ENCODE measurements at regions not wholly inside any gene's neighbourhood (a gene's known extent, or its start where the extent isn't known, plus 50 kb on each side); places are given as distances from the start of the nearest gene placed in this dataset.

DNA sequence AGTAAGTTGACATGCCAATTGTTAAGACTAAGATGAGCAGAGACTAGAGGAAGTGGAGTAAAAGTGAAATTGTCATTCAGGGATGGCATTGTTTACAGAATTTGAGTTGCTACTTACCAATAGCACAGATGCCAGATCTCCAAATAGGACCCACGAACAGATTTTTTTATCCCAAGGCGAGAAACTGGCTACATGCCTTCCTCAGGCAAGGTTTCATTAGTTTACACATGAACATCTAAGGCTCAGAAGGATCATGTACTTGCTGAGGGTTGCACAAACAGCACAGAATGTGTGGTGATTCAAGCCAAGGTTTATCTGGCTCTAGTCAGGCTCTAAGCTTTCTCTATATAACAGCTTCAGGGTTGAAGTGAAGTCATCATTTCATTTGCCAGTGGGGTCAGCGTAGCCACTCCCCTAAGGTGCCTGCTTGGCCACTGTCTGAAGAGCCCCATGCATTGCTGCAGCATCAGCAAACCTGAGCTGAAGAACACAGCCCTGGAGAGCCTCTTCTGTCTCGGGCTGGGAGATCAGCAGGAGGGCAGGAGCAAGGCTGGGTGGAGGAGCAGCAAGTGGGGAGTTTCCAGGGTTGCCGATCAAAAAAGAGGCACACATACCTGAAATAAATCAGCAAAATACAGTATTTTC is 193.0 kb upstream of the LCORL start:
- DNase-seq (no peak), ATAC-seq (no peak)
- CTCF ChIA-PET = no interaction called here
- POLR2A ChIA-PET = no interaction called here
- Histone ChIP-seq H3K9me3 (ENCODE audit: control insufficient read depth in 2 of 3, low read length in 3 of 3) (no peaks in the 10 kb centered on the region), H3K27ac (ENCODE audit: low read depth, low read length) (no peak overlapping the region), H3K4me1 (ENCODE audit: control insufficient read depth in 2 of 2, insufficient read depth in 2 of 2, low read length in 2 of 2) (no peaks in the 10 kb centered on the region), H3K27me3 (ENCODE audit: control insufficient read depth in 2 of 2, insufficient read depth in 2 of 2, low read length in 2 of 2) (no peaks in the 10 kb centered on the region), H3K4me3 (ENCODE audit: low read length) (no peak overlapping the region), H3K36me3 (ENCODE audit: control insufficient read depth in 2 of 3, insufficient read depth in 3 of 3, low read length in 3 of 3) (no peaks in the 10 kb centered on the region)
- H3K4me3 Mint-ChIP-seq = no peak overlapping the region
- no peak overlapping the region for H3K27ac Mint-ChIP-seq
- H3K4me1 Mint-ChIP-seq = no peaks in the 10 kb centered on the region
- intact Hi-C loops (cut with micrococcal nuclease) = no loop called here
- no peaks in the 10 kb centered on the region for H3K36me3 Mint-ChIP-seq
- H3K27me3 Mint-ChIP-seq = peaks cover 0 to 20% (median 11%) of the 10 kb centered on the region in 5 donors
- H3K9me3 Mint-ChIP-seq = peaks cover 0 to 18% (median 6%) of the 10 kb centered on the region in 11 donors

DNA sequence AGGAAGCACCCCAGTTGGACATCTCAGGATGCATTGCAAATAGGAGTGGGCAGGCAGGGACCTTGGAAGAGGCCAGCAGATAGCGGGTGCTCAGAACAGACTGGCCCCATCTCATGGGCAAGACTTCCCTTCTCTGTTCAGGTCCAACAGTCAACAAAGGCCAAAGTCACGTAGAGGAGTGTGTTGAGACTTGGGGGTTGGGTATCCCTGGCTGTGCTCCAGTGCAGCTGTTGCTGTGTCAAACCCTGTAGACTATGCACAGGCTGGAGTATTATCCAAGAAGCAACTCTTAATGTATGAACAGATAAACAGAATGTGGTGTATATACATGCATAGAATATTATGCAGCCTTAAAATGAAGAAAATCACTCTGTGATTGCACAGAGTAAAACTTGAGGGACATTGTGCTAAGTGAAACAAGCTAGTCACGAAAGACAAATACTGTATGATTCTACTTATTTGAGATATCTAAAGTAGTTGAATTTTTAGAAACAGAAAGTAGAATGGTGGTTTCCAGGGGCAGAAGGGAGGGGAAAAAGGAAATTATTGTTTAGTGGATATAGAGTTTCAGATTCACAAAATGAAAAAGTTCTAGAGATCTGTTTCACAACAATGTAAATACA is 192.1 kb upstream of the LCORL start:
- no peaks in the 10 kb centered on the region for H3K4me1 Mint-ChIP-seq
- H3K36me3 Mint-ChIP-seq = no peaks in the 10 kb centered on the region
- DNase-seq (no peak), ATAC-seq (no peak)
- no peaks in the 10 kb centered on the region for H3K4me1 ChIP-seq (ENCODE audit: control insufficient read depth in 2 of 2, insufficient read depth in 2 of 2, low read length in 2 of 2)
- no peak overlapping the region for H3K27ac Mint-ChIP-seq
- intact Hi-C loops (cut with micrococcal nuclease) = no loop called here
- H3K4me3 Mint-ChIP-seq = no peak overlapping the region
- H3K9me3 Mint-ChIP-seq = peaks cover 0 to 12% (median 4%) of the 10 kb centered on the region in 11 donors
- POLR2A ChIA-PET = no interaction called here
- H3K9me3 ChIP-seq (ENCODE audit: control insufficient read depth in 2 of 3, low read length in 3 of 3) = no peaks in the 10 kb centered on the region
- H3K36me3 ChIP-seq (ENCODE audit: control insufficient read depth in 2 of 3, insufficient read depth in 3 of 3, low read length in 3 of 3) = no peaks in the 10 kb centered on the region
- no peak overlapping the region for H3K4me3 ChIP-seq (ENCODE audit: low read length)
- H3K27me3 Mint-ChIP-seq = peaks cover 0 to 20% (median 11%) of the 10 kb centered on the region in 5 donors
- H3K27me3 ChIP-seq (ENCODE audit: control insufficient read depth in 2 of 2, insufficient read depth in 2 of 2, low read length in 2 of 2) = no peaks in the 10 kb centered on the region
- CTCF ChIA-PET = no interaction called here
- no peak overlapping the region for H3K27ac ChIP-seq (ENCODE audit: low read depth, low read length)

DNA sequence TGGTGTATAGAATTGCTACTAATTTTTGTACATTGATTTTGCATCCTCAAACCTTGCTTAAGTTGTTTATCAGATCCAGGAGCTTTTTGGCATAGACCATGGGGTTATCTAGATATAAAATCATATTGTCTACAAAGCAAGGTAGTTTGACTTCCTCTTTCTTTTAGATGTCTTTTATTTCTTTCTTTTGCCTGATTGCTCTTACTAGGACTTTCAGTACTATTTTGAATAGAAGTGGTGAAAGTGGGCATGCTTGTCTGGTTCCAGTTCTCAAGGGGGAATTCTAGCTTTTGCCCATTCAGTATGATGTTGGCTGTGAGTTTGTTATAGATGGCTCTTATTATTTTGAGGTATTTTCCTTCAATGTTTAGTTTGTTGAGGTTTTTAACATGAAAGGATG is 187.9 kb upstream of the LCORL start:
- no peak for DNase-seq
- Histone ChIP-seq H3K4me1 (ENCODE audit: control insufficient read depth in 2 of 2, insufficient read depth in 2 of 2, low read length in 2 of 2) (no peaks in the 10 kb centered on the region), H3K27ac (ENCODE audit: low read depth, low read length) (no peak overlapping the region), H3K27me3 (ENCODE audit: control insufficient read depth in 2 of 2, insufficient read depth in 2 of 2, low read length in 2 of 2) (no peaks in the 10 kb centered on the region), H3K9me3 (ENCODE audit: control insufficient read depth in 2 of 3, low read length in 3 of 3) (no peaks in the 10 kb centered on the region), H3K4me3 (ENCODE audit: low read length) (no peak overlapping the region), H3K36me3 (ENCODE audit: control insufficient read depth in 2 of 3, insufficient read depth in 3 of 3, low read length in 3 of 3) (no peaks in the 10 kb centered on the region)
- Mint-ChIP-seq H3K4me3 (no peak overlapping the region), H3K27ac (no peak overlapping the region), H3K4me1 (no peaks in the 10 kb centered on the region), H3K36me3 (no peaks in the 10 kb centered on the region), H3K27me3 (peaks cover 0 to 31% (median 11%) of the 10 kb centered on the region in 5 donors), H3K9me3 (peaks cover 0 to 12% (median 4%) of the 10 kb centered on the region in 11 donors)
- ATAC-seq = no peak
- CTCF ChIA-PET = no interaction called here
- intact Hi-C loops (cut with micrococcal nuclease) = no loop called here
- POLR2A ChIA-PET = no interaction called here

DNA sequence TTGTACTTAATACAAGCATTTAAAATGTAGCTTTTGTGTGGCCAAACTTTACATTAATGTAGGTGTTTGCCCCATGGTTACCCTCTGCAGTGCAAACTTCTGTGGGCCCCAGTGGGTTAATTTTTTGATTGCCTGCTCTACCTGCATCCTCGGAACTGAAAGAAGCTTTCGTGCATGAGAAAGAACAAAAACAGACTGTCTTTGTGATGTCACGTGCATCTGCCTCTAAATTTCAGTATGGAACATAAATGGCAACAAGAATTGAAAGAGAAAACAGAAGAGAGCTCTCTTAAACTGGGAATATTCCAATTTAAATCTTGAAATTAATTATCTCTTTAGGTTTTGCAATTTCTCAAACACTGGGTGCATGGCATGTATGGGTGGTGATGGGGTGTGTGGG is 182.4 kb upstream of the LCORL start:
- Mint-ChIP-seq H3K36me3 (no peaks in the 10 kb centered on the region), H3K27me3 (peaks cover 0 to 27% (median 14%) of the 10 kb centered on the region in 5 donors), H3K4me1 (no peaks in the 10 kb centered on the region), H3K9me3 (peaks cover 0 to 3% (median 0%) of the 10 kb centered on the region in 11 donors), H3K27ac (no peak overlapping the region), H3K4me3 (no peak overlapping the region)
- Histone ChIP-seq H3K4me1 (ENCODE audit: control insufficient read depth in 2 of 2, insufficient read depth in 2 of 2, low read length in 2 of 2) (no peaks in the 10 kb centered on the region), H3K4me3 (ENCODE audit: low read length) (no peak overlapping the region), H3K36me3 (ENCODE audit: control insufficient read depth in 2 of 3, insufficient read depth in 3 of 3, low read length in 3 of 3) (no peaks in the 10 kb centered on the region), H3K27me3 (ENCODE audit: control insufficient read depth in 2 of 2, insufficient read depth in 2 of 2, low read length in 2 of 2) (no peaks in the 10 kb centered on the region), H3K27ac (ENCODE audit: low read depth, low read length) (no peak overlapping the region), H3K9me3 (ENCODE audit: control insufficient read depth in 2 of 3, low read length in 3 of 3) (no peaks in the 10 kb centered on the region)
- CTCF ChIA-PET = no interaction called here
- ATAC-seq (no peak), DNase-seq (no peak)
- POLR2A ChIA-PET = no interaction called here
- intact Hi-C loops (cut with micrococcal nuclease) = no loop called here

DNA sequence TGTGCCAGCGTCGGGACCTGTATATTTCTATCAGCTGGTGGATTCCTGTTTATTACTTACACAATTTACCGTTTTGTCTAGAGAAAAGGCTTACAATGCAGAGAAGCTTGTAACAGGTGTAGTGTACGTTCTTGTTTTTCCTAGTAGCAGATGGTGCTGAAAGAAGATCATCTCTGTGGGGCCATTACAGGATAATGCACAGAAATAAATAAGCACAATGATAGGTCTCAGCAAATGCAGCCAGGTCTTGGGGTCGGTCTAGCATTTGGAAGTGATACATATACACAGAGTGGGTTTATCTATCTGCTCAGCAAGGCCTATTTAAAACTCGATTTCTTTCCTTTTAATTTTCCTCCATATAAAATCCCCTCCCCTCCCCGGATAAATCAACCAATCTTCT is 180.9 kb upstream of the LCORL start:
- DNase-seq (no peak), ATAC-seq (no peak)
- H3K36me3 Mint-ChIP-seq = no peaks in the 10 kb centered on the region
- no peaks in the 10 kb centered on the region for H3K4me1 Mint-ChIP-seq
- no peak overlapping the region for H3K4me3 Mint-ChIP-seq
- ChIA-PET CTCF (no interaction called here), POLR2A (interaction anchor here (0.7 kb wide), 1 partner anchor 588 kb away, joined by 4 read pairs; no protein-coding TSS in a partner anchor)
- no peak overlapping the region for H3K4me3 ChIP-seq (ENCODE audit: low read length)
- peaks cover 0 to 4% (median 0%) of the 10 kb centered on the region in 11 donors for H3K9me3 Mint-ChIP-seq
- no peaks in the 10 kb centered on the region for H3K4me1 ChIP-seq (ENCODE audit: control insufficient read depth in 2 of 2, insufficient read depth in 2 of 2, low read length in 2 of 2)
- no peak overlapping the region for H3K27ac ChIP-seq (ENCODE audit: low read depth, low read length)
- no peaks in the 10 kb centered on the region for H3K9me3 ChIP-seq (ENCODE audit: control insufficient read depth in 2 of 3, low read length in 3 of 3)
- H3K27me3 Mint-ChIP-seq = peaks cover 0 to 36% (median 15%) of the 10 kb centered on the region in 5 donors
- H3K36me3 ChIP-seq (ENCODE audit: control insufficient read depth in 2 of 3, insufficient read depth in 3 of 3, low read length in 3 of 3) = no peaks in the 10 kb centered on the region
- intact Hi-C loops (cut with micrococcal nuclease) = no loop called here
- no peaks in the 10 kb centered on the region for H3K27me3 ChIP-seq (ENCODE audit: control insufficient read depth in 2 of 2, insufficient read depth in 2 of 2, low read length in 2 of 2)
- no peak overlapping the region for H3K27ac Mint-ChIP-seq

DNA sequence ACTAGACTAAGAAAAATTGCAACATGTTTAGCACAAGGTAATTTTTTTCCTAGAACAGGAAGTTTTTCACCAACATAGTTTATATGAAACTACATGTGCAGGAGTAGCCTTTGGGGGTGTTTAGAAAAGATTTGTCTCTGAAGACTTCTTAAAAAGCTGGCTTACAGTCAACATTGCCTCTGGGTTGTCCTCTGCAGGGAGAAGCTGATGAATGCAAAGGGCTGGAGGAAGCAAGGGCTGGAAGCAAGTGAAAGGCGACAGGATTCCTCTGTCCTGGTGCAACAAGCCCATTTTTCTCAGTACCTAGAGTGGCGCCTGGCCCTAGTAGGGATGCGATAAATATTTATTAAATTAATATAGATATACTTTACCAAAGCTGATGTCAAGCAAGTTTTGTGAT is 180.3 kb upstream of the LCORL start:
- H3K9me3 Mint-ChIP-seq = peaks cover 0 to 4% (median 0%) of the 10 kb centered on the region in 11 donors
- H3K36me3 Mint-ChIP-seq = no peaks in the 10 kb centered on the region
- H3K27me3 ChIP-seq (ENCODE audit: control insufficient read depth in 2 of 2, insufficient read depth in 2 of 2, low read length in 2 of 2) = no peaks in the 10 kb centered on the region
- H3K9me3 ChIP-seq (ENCODE audit: control insufficient read depth in 2 of 3, low read length in 3 of 3) = no peaks in the 10 kb centered on the region
- no peak for ATAC-seq
- H3K4me3 ChIP-seq (ENCODE audit: low read length) = no peak overlapping the region
- intact Hi-C loops (cut with micrococcal nuclease) = no loop called here
- no peak overlapping the region for H3K27ac Mint-ChIP-seq
- peaks cover 0 to 37% (median 17%) of the 10 kb centered on the region in 5 donors for H3K27me3 Mint-ChIP-seq
- no peak for DNase-seq
- CTCF ChIA-PET = no interaction called here
- H3K4me1 ChIP-seq (ENCODE audit: control insufficient read depth in 2 of 2, insufficient read depth in 2 of 2, low read length in 2 of 2) = no peaks in the 10 kb centered on the region
- no peak overlapping the region for H3K4me3 Mint-ChIP-seq
- H3K4me1 Mint-ChIP-seq = no peaks in the 10 kb centered on the region
- POLR2A ChIA-PET = interaction anchor here (0.7 kb wide), 1 partner anchor 588 kb away, joined by 4 read pairs; no protein-coding TSS in a partner anchor
- H3K36me3 ChIP-seq (ENCODE audit: control insufficient read depth in 2 of 3, insufficient read depth in 3 of 3, low read length in 3 of 3) = no peaks in the 10 kb centered on the region
- no peak overlapping the region for H3K27ac ChIP-seq (ENCODE audit: low read depth, low read length)

DNA sequence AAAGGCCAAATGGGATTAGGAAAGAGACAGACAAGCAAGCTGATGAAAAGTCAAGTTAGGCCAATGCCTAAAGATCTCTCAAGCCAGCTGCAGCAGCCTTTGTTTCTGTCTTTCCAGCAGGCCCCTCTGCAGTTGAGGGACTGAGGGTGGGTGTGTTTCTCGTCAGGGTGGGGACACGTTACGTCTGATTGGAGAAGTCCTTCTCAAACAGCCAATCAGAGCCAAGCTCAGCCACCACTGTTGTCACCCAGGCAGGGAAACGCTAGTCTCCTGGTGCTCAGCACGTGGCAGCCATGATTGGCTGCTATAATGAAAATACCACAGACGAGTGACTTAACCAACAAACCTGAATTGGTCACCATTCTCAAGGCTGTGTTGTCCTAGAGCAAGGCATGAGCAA is 177.1 kb upstream of the LCORL start:
- no peak for ATAC-seq
- ChIA-PET POLR2A (no interaction called here), CTCF (no interaction called here)
- Mint-ChIP-seq H3K9me3 (peaks cover 0 to 3% (median 0%) of the 10 kb centered on the region in 11 donors), H3K36me3 (no peaks in the 10 kb centered on the region), H3K4me1 (no peaks in the 10 kb centered on the region), H3K27ac (no peak overlapping the region), H3K27me3 (peaks cover 0 to 37% (median 21%) of the 10 kb centered on the region in 5 donors), H3K4me3 (no peak overlapping the region)
- Histone ChIP-seq H3K9me3 (ENCODE audit: control insufficient read depth in 2 of 3, low read length in 3 of 3) (no peaks in the 10 kb centered on the region), H3K4me1 (ENCODE audit: control insufficient read depth in 2 of 2, insufficient read depth in 2 of 2, low read length in 2 of 2) (no peaks in the 10 kb centered on the region), H3K27ac (ENCODE audit: low read depth, low read length) (no peak overlapping the region), H3K36me3 (ENCODE audit: control insufficient read depth in 2 of 3, insufficient read depth in 3 of 3, low read length in 3 of 3) (no peaks in the 10 kb centered on the region), H3K27me3 (ENCODE audit: control insufficient read depth in 2 of 2, insufficient read depth in 2 of 2, low read length in 2 of 2) (no peaks in the 10 kb centered on the region), H3K4me3 (ENCODE audit: low read length) (no peak overlapping the region)
- DNase-seq = no peak
- intact Hi-C loops (cut with micrococcal nuclease) = no loop called here
